ENCODE measurements at regions not wholly inside any gene's neighbourhood (a gene's known extent, or its start where the extent isn't known, plus 50 kb on each side); places are given as distances from the start of the nearest gene placed in this dataset.

GRCh38 chr21:16837721-16838120, 675.1 kb upstream of the CXADR start:
- no peak for DNase-seq (ENCODE audit: low spot score)

DNA sequence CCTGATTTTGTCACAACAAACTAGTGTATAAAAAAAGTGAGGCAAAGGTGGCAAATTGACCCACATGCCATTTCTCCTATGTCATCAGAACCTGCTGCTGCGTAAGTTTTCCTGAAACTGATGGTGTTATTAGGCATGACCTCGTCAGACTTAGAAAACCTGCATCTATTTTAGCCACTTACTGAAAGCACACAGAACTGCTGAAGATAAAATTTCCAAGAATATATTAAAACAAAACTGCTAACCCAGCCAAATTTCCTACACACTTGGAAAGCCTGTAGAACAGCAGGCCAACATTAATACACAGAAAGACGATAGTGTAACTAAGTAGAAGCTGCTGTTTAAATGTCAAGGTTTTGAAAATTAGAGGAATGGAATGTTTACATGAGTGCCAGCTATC, 674.5 kb upstream of the CXADR start:
- no peak for DNase-seq (ENCODE audit: low spot score)

DNA sequence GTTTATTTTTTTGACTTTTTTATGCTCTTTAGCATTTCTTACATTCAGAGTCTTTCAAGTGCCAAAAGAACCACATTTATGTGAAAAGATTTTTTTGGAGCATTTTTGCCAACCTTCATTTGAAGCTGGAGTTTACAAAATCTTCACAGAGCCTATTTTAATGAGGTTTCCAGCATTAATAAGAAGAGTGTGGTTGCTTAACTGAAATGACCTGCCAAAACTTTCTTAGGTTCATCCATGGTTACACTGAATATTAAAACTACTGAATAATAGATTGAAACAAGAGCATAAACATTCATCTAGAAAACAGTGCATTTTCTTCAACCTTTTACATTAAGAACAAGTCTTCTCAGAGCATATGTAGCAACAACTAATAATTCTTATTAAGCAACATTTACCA, 672.3 kb upstream of the CXADR start:
- no peak for DNase-seq (ENCODE audit: low spot score)

- DNase-seq (ENCODE audit: low spot score) = no peak
These were observed 670.7 kb upstream of the CXADR start for GRCh38 chr21:16841975-16842695.

DNA sequence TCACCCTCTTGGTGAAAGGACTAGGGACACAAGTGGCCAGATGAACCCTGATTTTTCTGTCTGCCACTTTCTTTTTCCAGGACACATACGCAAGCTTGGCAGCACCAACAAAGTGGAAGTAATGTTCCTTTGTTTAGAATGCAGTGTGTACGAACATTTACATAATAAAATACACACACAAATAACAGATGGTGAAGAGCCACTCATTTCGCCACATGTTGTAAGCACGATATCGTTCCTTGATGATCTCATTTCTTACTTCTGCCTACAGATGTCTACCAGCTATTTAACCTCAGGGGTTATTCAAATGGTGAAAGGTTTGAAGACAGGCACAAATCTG, 670.2 kb upstream of the CXADR start:
- DNase-seq (ENCODE audit: low spot score) = no peak

DNA sequence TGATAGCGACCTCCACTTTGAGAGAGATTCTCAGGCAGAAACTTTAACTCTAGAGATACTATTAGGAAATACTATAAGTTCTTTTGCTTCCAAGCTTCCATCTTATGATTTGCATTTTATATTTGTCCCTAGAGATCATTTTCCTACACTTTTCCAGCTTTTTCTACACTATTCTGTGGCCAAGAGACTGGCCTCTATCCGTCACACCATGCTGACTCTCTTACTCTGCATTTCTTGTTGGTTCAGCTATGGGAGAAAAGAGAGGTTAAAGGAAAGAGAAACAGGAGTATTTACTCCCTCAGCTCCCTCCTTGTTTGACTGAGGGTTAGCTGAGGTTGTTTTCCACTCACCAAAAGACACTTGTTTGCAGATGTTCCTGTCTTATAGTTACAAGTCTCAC, 665.6 kb upstream of the CXADR start:
- no peak for DNase-seq (ENCODE audit: low spot score)

DNA sequence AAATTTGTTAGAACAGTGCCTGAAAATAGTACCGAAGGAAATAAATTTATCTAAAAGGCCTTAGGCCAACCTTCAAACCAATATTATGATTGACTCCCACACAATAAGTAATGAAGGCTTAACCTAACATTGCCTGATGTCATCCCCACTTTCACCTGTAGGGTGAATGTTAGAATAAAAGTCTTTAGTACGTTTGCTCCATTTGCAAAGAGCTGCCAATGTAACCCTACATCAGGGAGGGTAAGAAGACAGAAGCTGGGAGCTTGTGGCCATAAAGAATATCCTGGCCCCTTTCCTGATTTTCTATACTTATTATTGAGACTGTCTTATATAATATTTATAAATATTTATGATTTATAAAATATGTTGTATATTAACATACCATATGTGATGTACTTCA, 661.8 kb upstream of the CXADR start:
- peak; percentile 1 for DNase-seq (ENCODE audit: low spot score)

GRCh38 chr21:16855164-16855667, 657.6 kb upstream of the CXADR start:
- no peak for DNase-seq (ENCODE audit: low spot score)

DNA sequence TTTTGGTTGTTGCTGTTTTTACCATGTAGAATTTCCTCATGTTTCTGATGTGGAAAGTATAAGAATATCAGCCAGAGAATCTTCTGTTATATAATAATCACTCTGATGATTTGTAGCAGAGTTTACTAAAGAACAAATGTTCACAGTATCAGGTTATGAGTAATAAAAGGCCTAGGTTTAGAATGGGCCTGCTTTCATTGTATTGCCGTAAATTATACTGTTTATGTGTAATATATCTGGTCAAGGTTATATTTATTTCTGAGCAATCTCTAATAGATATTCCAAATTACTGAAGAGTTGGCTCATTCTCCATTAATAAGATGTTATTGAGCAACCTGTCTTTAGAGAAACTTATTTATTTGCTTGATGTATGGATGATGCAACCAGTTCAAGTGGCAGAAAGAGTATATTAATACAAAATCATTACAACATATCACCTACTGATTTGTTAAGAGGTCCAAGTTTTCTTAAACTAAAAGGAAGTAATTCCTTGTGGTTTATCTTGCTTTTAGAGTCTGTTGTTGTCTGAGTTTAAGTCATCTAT, 649.4 kb upstream of the CXADR start:
- no peak for DNase-seq (ENCODE audit: low spot score)

GRCh38 chr21:16863908-16864307, 648.9 kb upstream of the CXADR start:
- DNase-seq (ENCODE audit: low spot score) = no peak

DNA sequence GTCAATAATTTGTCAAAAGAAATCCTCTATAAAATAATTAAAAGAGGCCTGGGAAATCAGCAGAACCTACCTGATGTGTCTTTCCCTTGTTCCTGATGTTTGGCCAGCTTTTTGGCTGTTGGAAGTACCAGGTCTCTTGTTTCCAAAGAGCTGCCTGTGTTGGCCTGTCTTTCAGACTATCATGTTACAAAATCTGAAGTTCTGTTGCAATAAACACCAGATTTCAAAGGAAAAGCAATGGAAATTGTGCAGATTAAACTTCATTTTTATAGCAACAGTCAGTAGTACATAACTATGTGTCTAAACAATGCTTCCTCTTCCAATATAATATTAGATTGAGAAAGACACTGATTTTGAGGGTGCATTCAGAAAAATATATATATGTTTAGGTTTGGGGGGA, 647.2 kb upstream of the CXADR start:
- no peak for DNase-seq (ENCODE audit: low spot score)

DNA sequence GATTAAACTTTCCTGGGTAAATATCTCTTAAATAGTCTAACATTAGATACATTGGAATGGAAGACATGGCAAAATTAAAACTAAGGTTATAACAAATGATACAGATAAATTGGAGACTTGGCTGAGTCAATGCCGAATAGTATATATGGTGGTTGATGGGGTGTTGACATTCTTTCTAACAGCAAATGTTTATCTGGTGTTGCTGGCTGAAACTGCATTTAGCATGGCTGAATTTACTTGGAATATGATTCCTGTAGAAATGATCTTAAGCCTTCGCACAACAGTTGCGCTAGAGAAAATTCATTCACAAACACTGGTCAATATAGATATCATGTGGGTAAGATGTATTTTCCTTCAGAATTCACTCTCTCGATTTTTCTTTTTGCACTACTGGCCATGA, 646.0 kb upstream of the CXADR start:
- no peak for DNase-seq (ENCODE audit: low spot score)

- DNase-seq (ENCODE audit: low spot score) = no peak
These were observed 642.7 kb upstream of the CXADR start for GRCh38 chr21:16870103-16870502.

DNA sequence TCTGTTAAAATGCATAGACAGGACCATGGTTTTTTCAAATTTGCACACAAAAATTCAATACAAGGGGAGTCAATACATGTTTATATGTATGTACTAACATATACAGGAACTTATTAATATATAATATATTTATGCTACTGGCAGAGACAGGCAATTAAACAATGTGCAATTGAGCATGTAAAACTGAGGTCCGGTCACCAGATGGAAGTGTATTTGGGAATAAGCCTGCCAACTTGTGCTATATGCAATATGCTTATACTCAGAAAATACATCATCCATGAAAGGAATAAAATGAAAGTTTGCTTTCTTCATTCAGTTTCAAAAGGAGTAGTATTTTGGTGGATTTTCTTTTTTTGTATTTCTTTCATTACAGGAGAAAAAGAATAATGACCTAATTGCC, 640.2 kb upstream of the CXADR start:
- no peak for DNase-seq (ENCODE audit: low spot score)

DNA sequence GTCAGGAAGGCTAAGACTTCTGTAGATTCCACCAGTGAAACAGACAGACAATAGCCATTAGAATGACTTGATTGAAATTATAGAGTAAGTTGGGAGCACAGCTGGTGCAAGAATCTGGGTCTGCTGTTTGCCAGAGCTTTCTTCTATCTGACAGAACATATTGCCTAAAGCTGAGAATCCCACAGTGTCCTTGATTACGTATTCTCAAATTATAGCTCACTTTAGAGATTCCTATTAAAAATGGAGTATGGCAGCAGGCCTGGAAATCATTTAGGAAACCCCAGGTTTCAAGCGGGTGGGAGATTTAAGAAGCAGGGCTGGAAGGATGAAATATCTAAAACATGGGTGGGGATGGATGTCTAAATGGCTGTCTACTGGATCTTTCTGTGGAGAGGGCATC, 639.7 kb upstream of the CXADR start:
- DNase-seq (ENCODE audit: low spot score) = no peak

DNA sequence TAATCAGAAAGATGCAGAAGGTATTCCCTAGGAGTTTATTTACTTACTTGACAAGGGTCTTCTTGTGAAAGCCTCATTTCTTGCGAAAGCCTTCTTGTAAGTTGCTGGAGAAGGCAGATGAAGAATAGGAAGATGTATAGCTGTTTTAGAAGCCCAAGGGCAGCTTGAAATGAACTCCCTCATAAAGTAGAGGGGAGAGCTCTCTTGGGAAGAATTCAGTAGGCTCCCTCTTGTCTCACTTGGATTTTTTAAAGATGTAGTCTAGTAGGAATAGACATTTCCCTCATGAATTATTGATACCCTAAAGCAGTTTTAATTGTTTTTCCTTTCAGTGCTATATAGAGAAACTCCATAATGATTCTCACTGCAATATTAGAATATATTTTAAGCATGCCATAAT, 639.2 kb upstream of the CXADR start:
- no peak for DNase-seq (ENCODE audit: low spot score)

GRCh38 chr21:16879479-16879878, 633.4 kb upstream of the CXADR start:
- DNase-seq (ENCODE audit: low spot score) = no peak

DNA sequence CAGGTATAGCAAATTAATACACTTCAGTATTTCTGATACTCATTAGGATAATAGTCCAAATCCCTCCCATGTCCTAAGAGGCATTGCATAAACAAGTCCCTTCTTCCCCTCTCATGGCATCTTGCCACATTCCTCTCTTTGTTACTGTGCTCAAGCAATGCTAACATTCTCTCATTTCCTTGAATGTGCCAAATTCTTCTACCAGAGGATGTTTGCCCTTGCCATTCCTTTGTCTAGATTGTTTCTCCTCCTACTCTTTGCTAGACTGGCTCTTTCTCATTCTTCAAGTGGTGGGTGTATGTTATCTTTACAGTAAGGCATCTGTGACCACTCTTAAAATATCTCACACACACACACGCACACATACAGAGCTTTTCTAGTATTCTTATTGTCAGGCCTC, 621.0 kb upstream of the CXADR start:
- DNase-seq (ENCODE audit: low spot score) = no peak

DNA sequence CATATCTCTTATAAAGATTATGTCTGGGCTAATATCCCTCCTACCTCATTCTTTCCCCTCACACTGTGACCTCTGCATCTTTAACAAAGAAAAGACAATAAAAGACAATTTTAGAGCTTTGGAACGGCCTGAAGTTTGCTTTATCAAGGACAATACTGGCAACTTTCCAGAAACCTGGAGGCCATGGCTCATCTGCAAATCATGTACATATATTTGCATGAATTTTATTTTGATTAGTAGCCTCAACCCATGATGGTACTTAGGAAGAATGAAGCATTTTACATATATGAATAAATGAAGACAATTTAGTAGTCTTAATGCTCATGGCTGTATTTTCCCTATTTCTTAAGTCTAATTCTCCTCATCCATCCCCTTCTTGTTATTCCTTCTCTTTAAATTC, 612.2 kb upstream of the CXADR start:
- no peak for DNase-seq (ENCODE audit: low spot score)

DNA sequence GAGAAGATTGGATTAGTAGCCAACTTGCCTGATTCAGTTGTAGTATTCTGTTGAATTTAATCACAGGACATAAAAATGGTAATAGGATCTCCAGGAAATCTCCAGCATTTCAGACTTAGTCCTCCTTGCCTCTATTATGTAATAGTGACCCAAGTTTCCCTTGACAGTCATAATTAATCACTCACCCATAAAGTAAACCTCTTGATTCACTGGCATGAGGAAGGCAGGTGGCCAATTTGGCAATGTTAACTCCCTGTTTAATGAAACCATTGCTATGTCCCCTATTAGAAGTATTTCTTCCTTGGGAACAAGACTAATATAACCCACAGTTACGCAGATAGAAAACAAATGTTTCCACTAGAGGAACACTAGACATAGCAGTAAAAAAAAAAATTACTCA, 604.8 kb upstream of the CXADR start:
- DNase-seq (ENCODE audit: low spot score) = peak; percentile 15

GRCh38 chr21:16910435-16911165, 602.2 kb upstream of the CXADR start:
- no peak for DNase-seq (ENCODE audit: low spot score)

DNA sequence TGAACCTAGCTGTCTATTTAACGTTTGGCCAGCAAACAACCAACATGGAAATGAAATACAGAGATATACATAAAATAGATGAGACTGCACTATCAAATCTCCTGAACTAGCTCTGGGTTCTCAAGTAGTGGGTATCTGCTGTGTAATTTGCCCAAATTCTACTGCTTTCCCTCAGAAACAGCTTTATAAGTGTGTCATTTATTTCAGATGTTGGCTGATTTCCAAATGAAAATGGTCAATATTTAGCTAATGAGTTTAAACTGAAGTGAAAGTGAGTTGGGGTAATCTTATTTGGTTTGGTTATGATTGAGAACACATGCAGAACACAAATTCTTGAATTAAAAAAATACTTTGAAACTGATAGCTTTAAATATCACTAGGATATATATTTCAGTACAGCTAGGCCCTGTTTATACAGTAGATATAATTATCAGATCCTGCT, 601.7 kb upstream of the CXADR start:
- DNase-seq (ENCODE audit: low spot score) = no peak

GRCh38 chr21:16912075-16912474, 600.8 kb upstream of the CXADR start:
- DNase-seq (ENCODE audit: low spot score) = no peak

DNA sequence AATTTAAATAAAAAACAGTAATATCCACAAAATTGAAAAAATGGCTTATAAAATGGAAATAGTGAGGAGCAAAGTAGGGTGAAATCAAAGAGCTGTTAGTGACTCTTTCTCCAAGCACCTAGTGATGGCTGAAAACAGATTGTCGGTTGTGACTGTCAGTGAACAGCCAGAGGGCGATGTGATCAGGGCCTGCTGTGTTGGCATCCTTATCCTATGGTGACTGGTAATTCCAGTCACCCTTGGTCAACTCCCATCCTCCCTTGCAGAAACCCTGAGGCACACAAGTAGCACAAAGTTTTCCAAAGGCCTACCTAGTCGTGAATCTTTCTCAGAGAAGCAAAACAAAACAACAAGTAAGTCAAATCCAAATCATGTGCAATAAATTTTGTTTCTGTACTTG, 599.8 kb upstream of the CXADR start:
- peak; percentile 3 for DNase-seq (ENCODE audit: low spot score)

Measured in RKO (cell line).